Adrenal gland (tissue), 5 donors: ENCODE measurements at regions not wholly inside any gene's neighbourhood (a gene's known extent, or its start where the extent isn't known, plus 50 kb on each side); places are given as distances from the start of the nearest gene placed in this dataset.

Experiments
- CTCF ChIP-seq, 6 experiments: fragments of 450-650 bp in 4 of 6; fragments of 200-600 bp in 2 of 6; sonication (generic) in 1 of 6; IDR thresholded peaks; 1 replicate in 5 of 6; 2 replicates in 1 of 6; pipeline versions ENCODE4 v1.5.1 to v1.8.0; 2016 to 2021; ENCODE audit warnings: antibody characterized with exemption in 6 of 6, mild to moderate bottlenecking in 2 of 6, moderate library complexity in 1 of 6
- POLR2A ChIP-seq, 2 donors: fragments of 450-650 bp; IDR thresholded peaks; one replicate each; pipeline ENCODE4 v1.6.1; 2017; ENCODE audit warnings: antibody characterized with exemption in 2 of 2, mild to moderate bottlenecking in 2 of 2, moderate library complexity in 1 of 2
- donor health status: DM: no; HTN: no; CAD: no.

DNA sequence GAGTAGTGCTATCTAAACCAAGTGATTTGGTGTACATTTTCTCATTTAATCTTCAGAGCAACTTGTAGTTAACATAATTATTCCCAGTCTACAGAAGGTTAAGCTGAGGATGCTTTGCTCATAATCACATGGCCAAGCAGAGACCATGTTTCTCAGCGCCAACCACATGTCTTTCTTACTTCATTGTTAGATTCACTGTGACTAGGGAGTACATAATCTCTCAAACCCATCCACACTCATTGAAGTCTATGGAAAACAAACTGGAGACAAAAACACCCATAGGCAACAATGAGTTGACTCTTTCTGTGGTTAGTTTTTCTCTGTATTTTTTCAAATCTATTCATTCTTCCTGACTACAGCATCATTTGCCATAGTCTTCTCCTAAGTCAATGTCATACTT lies 281.7 kb upstream of the PTGER4 start:
- no peak for TF ChIP-seq CTCF (IDR thresholded peaks at IDR 0.05)
- TF ChIP-seq POLR2A (IDR thresholded peaks at IDR 0.05): no peak
